Peyer's patch (tissue), 4 donors: ENCODE measurements at regions not wholly inside any gene's neighbourhood (a gene's known extent, or its start where the extent isn't known, plus 50 kb on each side); places are given as distances from the start of the nearest gene placed in this dataset.

Experiments
- DNase-seq, 3 donors: peaks; one replicate each; pipeline ENCODE4 v3.0.0-alpha.2; 2017 to 2019
- H3K27ac ChIP-seq, 4 donors: fragments of 200-600 bp; sonication (generic); one replicate each; pipeline ENCODE4 v1.5.1; 2016 to 2019
- H3K27me3 ChIP-seq, 2 donors: fragments of 200-600 bp; sonication (generic); one replicate each; pipeline ENCODE4 v1.5.1; 2019
- H3K36me3 ChIP-seq, 3 donors: fragments of 200-600 bp; sonication (generic); one replicate each; pipeline ENCODE4 v1.5.1; 2016 to 2019
- H3K4me1 ChIP-seq, 4 donors: fragments of 200-600 bp; sonication (generic); one replicate each; pipeline ENCODE4 v1.5.1; 2016 to 2019
- H3K4me3 ChIP-seq, 4 donors: fragments of 200-600 bp; sonication (generic); 1 replicate in 3 of 4; 2 replicates in 1 of 4; pipeline ENCODE4 v1.5.1; 2016 to 2019; ENCODE audit warnings: mild to moderate bottlenecking in 1 of 4
- H3K9me3 ChIP-seq, 4 donors: fragments of 200-600 bp; sonication (generic); one replicate each; pipeline ENCODE4 v1.5.1; 2016 to 2019; ENCODE audit warnings: mild to moderate bottlenecking in 1 of 4
- CTCF ChIP-seq, 6 experiments: fragments of 450-650 bp in 4 of 6; fragments of 200-600 bp in 2 of 6; sonication (generic) in 1 of 6; IDR thresholded peaks; one replicate each; pipeline ENCODE4 v1.5.1; 2017 to 2019; ENCODE audit warnings: antibody characterized with exemption in 6 of 6, mild to moderate bottlenecking in 3 of 6, moderate library complexity in 1 of 6
- POLR2A ChIP-seq, 2 donors: fragments of 450-650 bp; IDR thresholded peaks; one replicate each; pipeline ENCODE4 v1.5.1; 2017; ENCODE audit warnings: antibody characterized with exemption in 2 of 2, mild to moderate bottlenecking in 2 of 2, moderate library complexity in 2 of 2

- no peak for TF ChIP-seq POLR2A (IDR thresholded peaks at IDR 0.05)
- TF ChIP-seq CTCF (IDR thresholded peaks at IDR 0.05), result no peak
These were observed 69.8 kb downstream of the CAPZA3 start for GRCh38 chr12:18807714-18808113.

DNA sequence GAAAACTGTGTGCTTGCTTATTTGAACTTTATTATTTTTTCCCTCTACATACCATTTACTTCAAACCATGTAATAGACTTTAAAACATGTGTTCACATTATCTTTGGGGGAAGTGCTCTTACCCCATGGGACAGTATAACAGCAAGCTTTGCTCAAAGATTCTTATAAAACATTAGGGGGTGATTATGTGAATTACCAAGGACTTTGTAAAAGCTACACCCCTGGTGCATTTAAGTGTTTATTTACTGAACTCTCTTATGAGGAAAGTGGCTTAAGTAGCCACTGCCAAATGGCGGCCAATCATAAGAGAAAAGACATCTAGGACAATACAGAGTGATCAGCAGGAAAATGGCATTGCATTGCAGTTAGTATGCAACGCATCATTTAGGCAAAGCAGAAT is 70.3 kb downstream of the CAPZA3 start:
- Histone ChIP-seq H3K27ac (no peak overlapping the region), H3K27me3 (no peaks in the 10 kb centered on the region), H3K9me3 (no peaks in the 10 kb centered on the region), H3K4me3 (no peak overlapping the region), H3K36me3 (no peaks in the 10 kb centered on the region), H3K4me1 (no peaks in the 10 kb centered on the region)
- DNase-seq, result no peak
- TF ChIP-seq POLR2A (IDR thresholded peaks at IDR 0.05), result no peak

More at GRCh38 chr12:18807714-18808113, 69.8 kb downstream of the CAPZA3 start:
- no peak overlapping the region for H3K4me3 ChIP-seq
- H3K27ac ChIP-seq, result no peak overlapping the region
- no peaks in the 10 kb centered on the region for H3K36me3 ChIP-seq
- no peaks in the 10 kb centered on the region for H3K27me3 ChIP-seq
- no peaks in the 10 kb centered on the region for H3K4me1 ChIP-seq
- DNase-seq, result no peak
- no peaks in the 10 kb centered on the region for H3K9me3 ChIP-seq

- Histone ChIP-seq H3K4me3 (no peak overlapping the region), H3K27me3 (no peaks in the 10 kb centered on the region), H3K36me3 (no peaks in the 10 kb centered on the region), H3K27ac (no peak overlapping the region), H3K9me3 (no peaks in the 10 kb centered on the region), H3K4me1 (no peaks in the 10 kb centered on the region)
- TF ChIP-seq CTCF (IDR thresholded peaks at IDR 0.05) (no peak), POLR2A (IDR thresholded peaks at IDR 0.05) (no peak)
- no peak for DNase-seq
These were observed 72.8 kb downstream of the CAPZA3 start for GRCh38 chr12:18810537-18811253.

GRCh38 chr12:18811273-18811672 is 73.4 kb downstream of the CAPZA3 start:
- Histone ChIP-seq H3K4me1 (no peaks in the 10 kb centered on the region), H3K27ac (no peak overlapping the region), H3K27me3 (no peaks in the 10 kb centered on the region), H3K36me3 (no peaks in the 10 kb centered on the region), H3K4me3 (no peak overlapping the region), H3K9me3 (no peaks in the 10 kb centered on the region)
- DNase-seq, result no peak
- no peak for TF ChIP-seq POLR2A (IDR thresholded peaks at IDR 0.05)
- no peak for TF ChIP-seq CTCF (IDR thresholded peaks at IDR 0.05)

GRCh38 chr12:18813753-18814152 is 75.8 kb downstream of the CAPZA3 start:
- Histone ChIP-seq H3K9me3 (no peaks in the 10 kb centered on the region), H3K27ac (no peak overlapping the region), H3K4me1 (no peaks in the 10 kb centered on the region), H3K27me3 (no peaks in the 10 kb centered on the region), H3K36me3 (no peaks in the 10 kb centered on the region), H3K4me3 (no peak overlapping the region)
- no peak for DNase-seq
- TF ChIP-seq CTCF (IDR thresholded peaks at IDR 0.05) (no peak), POLR2A (IDR thresholded peaks at IDR 0.05) (no peak)

- no peak overlapping the region for H3K4me3 ChIP-seq
- H3K27me3 ChIP-seq, result no peaks in the 10 kb centered on the region
- DNase-seq, result no peak
- H3K4me1 ChIP-seq, result no peaks in the 10 kb centered on the region
- no peaks in the 10 kb centered on the region for H3K36me3 ChIP-seq
- no peak for TF ChIP-seq CTCF (IDR thresholded peaks at IDR 0.05)
- peak overlapping the region in 1 of 4 donors; percentile 32 for H3K27ac ChIP-seq
- H3K9me3 ChIP-seq, result no peaks in the 10 kb centered on the region
These were observed 80.8 kb downstream of the CAPZA3 start for GRCh38 chr12:18818579-18819268.
